Effector memory CD8-positive, alpha-beta T cell (primary cell): ENCODE measurements at regions not wholly inside any gene's neighbourhood (a gene's known extent, or its start where the extent isn't known, plus 50 kb on each side); places are given as distances from the start of the nearest gene placed in this dataset.

Source experiments
- ATAC-seq: fragments of 150-1000 bp; cut with Tn5 transposase; replicated peaks from 2 replicates; pipeline ENCODE4 v1.10.0; 2021; ENCODE audit warnings: mild to moderate bottlenecking, moderate library complexity
- DNase-seq, 3 experiments: peaks; one replicate each; pipeline ENCODE4 v3.0.0; 2021
- H3K27ac Mint-ChIP-seq, 2 donors: one replicate each; pipeline ENCODE4 v1.8.0; 2022; ENCODE audit warnings: mild to moderate bottlenecking in 2 of 2, mixed read lengths in 2 of 2, moderate library complexity in 2 of 2
- H3K27me3 Mint-ChIP-seq, 2 donors: one replicate each; pipeline ENCODE4 v1.8.0; 2022; ENCODE audit warnings: mixed read lengths in 2 of 2
- H3K36me3 Mint-ChIP-seq: one replicate; pipeline ENCODE4 v1.8.0; 2022; ENCODE audit warnings: mild to moderate bottlenecking, moderate library complexity, mixed read lengths; ENCODE audit not compliant: insufficient read depth
- H3K4me1 Mint-ChIP-seq, 2 donors: one replicate each; pipeline ENCODE4 v1.8.0; 2022; ENCODE audit warnings: low read depth in 2 of 2, mixed read lengths in 2 of 2
- H3K4me3 Mint-ChIP-seq, 2 donors: one replicate each; pipeline ENCODE4 v1.8.0; 2022; ENCODE audit warnings: mild to moderate bottlenecking in 2 of 2, mixed read lengths in 2 of 2, moderate library complexity in 2 of 2
- H3K9me3 Mint-ChIP-seq, 2 donors: one replicate each; pipeline ENCODE4 v1.8.0; 2022; ENCODE audit warnings: mixed read lengths in 2 of 2

GRCh38 chr13:85655040-85655439 is 144.2 kb downstream of the SLITRK6 start:
- no peak for ATAC-seq
- no peak overlapping the region for H3K4me3 Mint-ChIP-seq

GRCh38 chr13:85654227-85654626 is 145.0 kb downstream of the SLITRK6 start:
- Mint-ChIP-seq H3K36me3 (no peaks in the 10 kb centered on the region), H3K9me3 (peaks cover 7 to 11% of the 10 kb centered on the region in 2 donors), H3K4me3 (no peak overlapping the region), H3K4me1 (no peaks in the 10 kb centered on the region), H3K27ac (no peak overlapping the region), H3K27me3 (no peaks in the 10 kb centered on the region)
- no peak for DNase-seq
- no peak for ATAC-seq

More at GRCh38 chr13:85655040-85655439, 144.2 kb downstream of the SLITRK6 start:
- H3K27ac Mint-ChIP-seq = no peak overlapping the region
- no peaks in the 10 kb centered on the region for H3K36me3 Mint-ChIP-seq
- H3K4me1 Mint-ChIP-seq = no peaks in the 10 kb centered on the region
- no peak for DNase-seq
- H3K9me3 Mint-ChIP-seq = peaks cover 7 to 8% of the 10 kb centered on the region in 2 donors
- no peaks in the 10 kb centered on the region for H3K27me3 Mint-ChIP-seq

- DNase-seq (no peak), ATAC-seq (no peak)
- no peak overlapping the region for H3K4me3 Mint-ChIP-seq
- no peaks in the 10 kb centered on the region for H3K4me1 Mint-ChIP-seq
- no peaks in the 10 kb centered on the region for H3K27me3 Mint-ChIP-seq
- no peak overlapping the region for H3K27ac Mint-ChIP-seq
- no peaks in the 10 kb centered on the region for H3K36me3 Mint-ChIP-seq
- peaks cover 7 to 11% of the 10 kb centered on the region in 2 donors for H3K9me3 Mint-ChIP-seq
Observed at GRCh38 chr13:85653681-85654080, 145.5 kb downstream of the SLITRK6 start.

- Mint-ChIP-seq H3K36me3 (no peaks in the 10 kb centered on the region), H3K27me3 (no peaks in the 10 kb centered on the region), H3K4me1 (no peaks in the 10 kb centered on the region), H3K9me3 (peaks cover 7 to 17% of the 10 kb centered on the region in 2 donors), H3K27ac (no peak overlapping the region), H3K4me3 (no peak overlapping the region)
- ATAC-seq (no peak), DNase-seq (no peak)
Observed at GRCh38 chr13:85652491-85652890, 146.7 kb downstream of the SLITRK6 start.

GRCh38 chr13:85651440-85651839 is 147.8 kb downstream of the SLITRK6 start:
- Mint-ChIP-seq H3K27ac (no peak overlapping the region), H3K4me3 (no peak overlapping the region), H3K9me3 (peaks cover 7 to 18% of the 10 kb centered on the region in 2 donors), H3K27me3 (no peaks in the 10 kb centered on the region), H3K36me3 (no peaks in the 10 kb centered on the region), H3K4me1 (no peaks in the 10 kb centered on the region)
- DNase-seq (no peak), ATAC-seq (no peak)

GRCh38 chr13:85650613-85651012 is 148.6 kb downstream of the SLITRK6 start:
- no peaks in the 10 kb centered on the region for H3K27me3 Mint-ChIP-seq
- H3K4me1 Mint-ChIP-seq = no peaks in the 10 kb centered on the region
- no peaks in the 10 kb centered on the region for H3K36me3 Mint-ChIP-seq
- H3K9me3 Mint-ChIP-seq = peaks cover 7 to 18% of the 10 kb centered on the region in 2 donors
- no peak for ATAC-seq
- no peak overlapping the region for H3K4me3 Mint-ChIP-seq
- H3K27ac Mint-ChIP-seq = no peak overlapping the region
- no peak for DNase-seq

GRCh38 chr13:85640727-85641126 is 158.5 kb downstream of the SLITRK6 start:
- ATAC-seq (no peak), DNase-seq (no peak)
- no peak overlapping the region for H3K4me3 Mint-ChIP-seq
- no peak overlapping the region for H3K27ac Mint-ChIP-seq
- H3K36me3 Mint-ChIP-seq = no peaks in the 10 kb centered on the region
- H3K4me1 Mint-ChIP-seq = no peaks in the 10 kb centered on the region
- H3K9me3 Mint-ChIP-seq = peaks cover 6 to 10% of the 10 kb centered on the region in 2 donors
- H3K27me3 Mint-ChIP-seq = no peaks in the 10 kb centered on the region

- Mint-ChIP-seq H3K9me3 (peaks cover 6 to 10% of the 10 kb centered on the region in 2 donors), H3K4me3 (no peak overlapping the region), H3K4me1 (no peaks in the 10 kb centered on the region), H3K27ac (no peak overlapping the region), H3K27me3 (no peaks in the 10 kb centered on the region), H3K36me3 (no peaks in the 10 kb centered on the region)
- DNase-seq (no peak), ATAC-seq (no peak)
Observed at GRCh38 chr13:85638815-85639393, 160.3 kb downstream of the SLITRK6 start.

- Mint-ChIP-seq H3K9me3 (peaks cover 6 to 10% of the 10 kb centered on the region in 2 donors), H3K4me3 (no peak overlapping the region), H3K27ac (no peak overlapping the region), H3K4me1 (no peaks in the 10 kb centered on the region), H3K36me3 (no peaks in the 10 kb centered on the region), H3K27me3 (no peaks in the 10 kb centered on the region)
- ATAC-seq = no peak
- DNase-seq = no peak
Observed at GRCh38 chr13:85638265-85638664, 161.0 kb downstream of the SLITRK6 start.

- H3K4me1 Mint-ChIP-seq = no peaks in the 10 kb centered on the region
- H3K4me3 Mint-ChIP-seq = no peak overlapping the region
- DNase-seq (no peak), ATAC-seq (no peak)
- H3K36me3 Mint-ChIP-seq = no peaks in the 10 kb centered on the region
- no peaks in the 10 kb centered on the region for H3K27me3 Mint-ChIP-seq
- H3K9me3 Mint-ChIP-seq = no peaks in the 10 kb centered on the region
- H3K27ac Mint-ChIP-seq = no peak overlapping the region
Observed at GRCh38 chr13:85632526-85633195, 166.6 kb downstream of the SLITRK6 start.

GRCh38 chr13:85631801-85632200 is 167.4 kb downstream of the SLITRK6 start:
- no peaks in the 10 kb centered on the region for H3K4me1 Mint-ChIP-seq
- H3K4me3 Mint-ChIP-seq = no peak overlapping the region
- H3K36me3 Mint-ChIP-seq = no peaks in the 10 kb centered on the region
- H3K9me3 Mint-ChIP-seq = no peaks in the 10 kb centered on the region
- no peak overlapping the region for H3K27ac Mint-ChIP-seq
- H3K27me3 Mint-ChIP-seq = no peaks in the 10 kb centered on the region
- DNase-seq = no peak
- no peak for ATAC-seq

- no peak overlapping the region for H3K4me3 Mint-ChIP-seq
- H3K27ac Mint-ChIP-seq = no peak overlapping the region
Observed at GRCh38 chr13:85626603-85627002, 172.6 kb downstream of the SLITRK6 start.

GRCh38 chr13:85619321-85619720 is 179.9 kb downstream of the SLITRK6 start:
- Mint-ChIP-seq H3K27ac (no peak overlapping the region), H3K27me3 (no peaks in the 10 kb centered on the region), H3K36me3 (no peaks in the 10 kb centered on the region), H3K9me3 (peaks cover 5 to 7% of the 10 kb centered on the region in 2 donors), H3K4me1 (no peaks in the 10 kb centered on the region), H3K4me3 (no peak overlapping the region)
- ATAC-seq (no peak), DNase-seq (no peak)

More at GRCh38 chr13:85626603-85627002, 172.6 kb downstream of the SLITRK6 start:
- Mint-ChIP-seq H3K27me3 (no peaks in the 10 kb centered on the region), H3K36me3 (no peaks in the 10 kb centered on the region), H3K4me1 (no peaks in the 10 kb centered on the region), H3K9me3 (no peaks in the 10 kb centered on the region)
- DNase-seq (no peak), ATAC-seq (no peak)

- Mint-ChIP-seq H3K36me3 (no peaks in the 10 kb centered on the region), H3K9me3 (peaks cover 5 to 7% of the 10 kb centered on the region in 2 donors), H3K4me1 (no peaks in the 10 kb centered on the region), H3K4me3 (no peak overlapping the region), H3K27ac (no peak overlapping the region), H3K27me3 (no peaks in the 10 kb centered on the region)
- no peak for ATAC-seq
- no peak for DNase-seq
Observed at GRCh38 chr13:85618521-85618920, 180.7 kb downstream of the SLITRK6 start.
